Trophoblast cell (in vitro differentiated cells and primary cell): ENCODE measurements at regions not wholly inside any gene's neighbourhood (a gene's known extent, or its start where the extent isn't known, plus 50 kb on each side); places are given as distances from the start of the nearest gene placed in this dataset.

Experiments
- DNase-seq, 2 donors: peaks; one replicate each; pipeline ENCODE4 v3.0.0-alpha.2; 2016
- H2AFZ ChIP-seq: 2 replicates; pipeline ENCODE4 v1.6.1; 2013; ENCODE audit warnings: low read length, moderate library complexity, mild to moderate bottlenecking; ENCODE audit not compliant: insufficient read depth, poor library complexity
- H2AK5ac ChIP-seq: 2 replicates; pipeline ENCODE4 v1.6.1; 2013; ENCODE audit warnings: mild to moderate bottlenecking, low read length
- H2BK120ac ChIP-seq: 2 replicates; pipeline ENCODE4 v1.6.1; 2013; ENCODE audit warnings: low read length, mild to moderate bottlenecking, moderate library complexity; ENCODE audit not compliant: insufficient read depth, poor library complexity
- H2BK12ac ChIP-seq: 2 replicates; pipeline ENCODE4 v1.6.1; 2013; ENCODE audit warnings: mild to moderate bottlenecking, low read length, moderate library complexity
- H2BK5ac ChIP-seq: 2 replicates; pipeline ENCODE4 v1.6.1; 2013; ENCODE audit warnings: low read length, low read depth, moderate library complexity, mild to moderate bottlenecking; ENCODE audit not compliant: poor library complexity
- H3K14ac ChIP-seq: 2 replicates; pipeline ENCODE4 v1.6.1; 2013; ENCODE audit warnings: mild to moderate bottlenecking, low read length
- H3K18ac ChIP-seq: 2 replicates; pipeline ENCODE4 v1.6.1; 2013; ENCODE audit warnings: mild to moderate bottlenecking, low read length
- H3K23ac ChIP-seq: 2 replicates; pipeline ENCODE4 v1.6.1; 2013; ENCODE audit warnings: low read length
- H3K27ac ChIP-seq: 2 replicates; pipeline ENCODE4 v1.5.1; 2013; ENCODE audit warnings: low read depth, mild to moderate bottlenecking, inconsistent platforms, low read length, moderate library complexity
- H3K27me3 ChIP-seq: 2 replicates; pipeline ENCODE4 v1.6.1; 2013; ENCODE audit warnings: inconsistent platforms, mild to moderate bottlenecking, low read length, moderate library complexity; ENCODE audit not compliant: insufficient read depth
- H3K36me3 ChIP-seq, 2 experiments: 1 replicate in 1 of 2; 2 replicates in 1 of 2; pipeline ENCODE4 v1.6.1; 2013; ENCODE audit warnings: low read length in 2 of 2, mild to moderate bottlenecking in 2 of 2, moderate library complexity in 1 of 2; ENCODE audit not compliant: insufficient read depth in 2 of 2, control insufficient read depth in 1 of 2
- H3K4ac ChIP-seq: 2 replicates; pipeline ENCODE4 v1.6.1; 2013; ENCODE audit warnings: low read depth, mild to moderate bottlenecking, low read length, moderate library complexity
- H3K4me1 ChIP-seq, 2 experiments: 1 replicate in 1 of 2; 2 replicates in 1 of 2; pipeline ENCODE4 v1.6.1; 2013; ENCODE audit warnings: low read length in 2 of 2, mild to moderate bottlenecking in 2 of 2, moderate library complexity in 1 of 2; ENCODE audit not compliant: insufficient read depth in 2 of 2, control insufficient read depth in 1 of 2
- H3K4me2 ChIP-seq: 2 replicates; pipeline ENCODE4 v1.6.1; 2013; ENCODE audit warnings: inconsistent platforms, mild to moderate bottlenecking, low read length, moderate library complexity
- H3K4me3 ChIP-seq: 2 replicates; pipeline ENCODE4 v1.5.1; 2013; ENCODE audit warnings: mild to moderate bottlenecking, low read depth, low read length, inconsistent platforms
- H3K79me1 ChIP-seq: one replicate; pipeline ENCODE4 v1.6.1; 2013; ENCODE audit warnings: low read length
- H3K79me2 ChIP-seq: 2 replicates; pipeline ENCODE4 v1.6.1; 2013; ENCODE audit warnings: low read length, mild to moderate bottlenecking; ENCODE audit not compliant: control insufficient read depth, insufficient read depth, poor library complexity
- H3K9ac ChIP-seq: 2 replicates; pipeline ENCODE4 v1.6.1; 2013; ENCODE audit warnings: mild to moderate bottlenecking, low read length
- H3K9me3 ChIP-seq: 2 replicates; pipeline ENCODE4 v1.6.1; 2013; ENCODE audit warnings: low read depth, mild to moderate bottlenecking, control low read depth, inconsistent platforms, low read length; ENCODE audit not compliant: insufficient read depth
- H4K12ac ChIP-seq: 2 replicates; pipeline ENCODE4 v1.6.1; 2013; ENCODE audit warnings: low read depth, mild to moderate bottlenecking, low read length, moderate library complexity
- H4K8ac ChIP-seq: 2 replicates; pipeline ENCODE4 v1.6.1; 2013; ENCODE audit warnings: low read depth, mild to moderate bottlenecking, low read length, moderate library complexity
- H4K91ac ChIP-seq: one replicate; pipeline ENCODE4 v1.6.1; 2013; ENCODE audit warnings: low read depth, mild to moderate bottlenecking, low read length, moderate library complexity
- WGBS: extraction: QIAGEN DNeasy Blood & Tissue Kit; methylation state at CpG from one replicate; pipeline ENCODE4 v1.1.7; 2013; ENCODE audit warnings: missing lambda C conversion rate; ENCODE audit not compliant: insufficient read length, insufficient coverage; ENCODE audit errors: extremely low coverage; 5-methylcytosine and 5-hydroxymethylcytosine counted together

- H3K23ac ChIP-seq = no peak overlapping the region
- peak overlapping the region; percentile 50 for H4K91ac ChIP-seq
- H3K4me1 ChIP-seq = peaks cover 9 to 12% of the 10 kb centered on the region in 2 experiments
- no peaks in the 10 kb centered on the region for H3K9me3 ChIP-seq
- no CpG with 5 or more reads among the region's 10 CpGs for WGBS
- H3K4ac ChIP-seq = no peak overlapping the region
- peak overlapping the region; percentile 10 for H2BK120ac ChIP-seq
- no peak overlapping the region for H2BK5ac ChIP-seq
- H3K27ac ChIP-seq = no peak overlapping the region
- H3K14ac ChIP-seq = peak overlapping the region; percentile 4
- H3K36me3 ChIP-seq = no peaks in the 10 kb centered on the region
- H3K79me2 ChIP-seq = no peaks in the 10 kb centered on the region
- no peak overlapping the region for H3K4me3 ChIP-seq
- H2AK5ac ChIP-seq = no peak overlapping the region
- H3K4me2 ChIP-seq = no peak overlapping the region
- no peak overlapping the region for H3K9ac ChIP-seq
- H4K12ac ChIP-seq = no peak overlapping the region
- no peak for DNase-seq
- peak overlapping the region; percentile 24 for H2BK12ac ChIP-seq
- H3K79me1 ChIP-seq = peaks cover 5% of the 10 kb centered on the region
- H4K8ac ChIP-seq = peak overlapping the region; percentile 70
- no peak overlapping the region for H3K18ac ChIP-seq
- H3K27me3 ChIP-seq = no peaks in the 10 kb centered on the region
- H2AFZ ChIP-seq = no peak overlapping the region
Measured at GRCh38 chr9:96168882-96169281, 133.1 kb downstream of the HSD17B3 start.

GRCh38 chr9:96167011-96167410, 135.0 kb downstream of the HSD17B3 start:
- Histone ChIP-seq H3K14ac (no peak overlapping the region), H2AFZ (no peak overlapping the region), H3K36me3 (no peaks in the 10 kb centered on the region), H2BK12ac (no peak overlapping the region), H4K8ac (no peak overlapping the region), H4K12ac (no peak overlapping the region), H2BK5ac (no peak overlapping the region), H3K4me1 (peaks cover 9 to 12% of the 10 kb centered on the region in 2 experiments), H3K4ac (no peak overlapping the region), H2BK120ac (no peak overlapping the region), H3K79me1 (peaks cover 5% of the 10 kb centered on the region), H2AK5ac (no peak overlapping the region), H3K23ac (no peak overlapping the region), H3K79me2 (no peaks in the 10 kb centered on the region), H3K4me3 (no peak overlapping the region), H3K4me2 (no peak overlapping the region), H3K9me3 (no peaks in the 10 kb centered on the region), H3K27me3 (no peaks in the 10 kb centered on the region), H4K91ac (no peak overlapping the region), H3K18ac (no peak overlapping the region), H3K27ac (no peak overlapping the region), H3K9ac (no peak overlapping the region)
- no peak for DNase-seq
- WGBS = no CpG with 5 or more reads among the region's 15 CpGs

- Histone ChIP-seq H3K9me3 (peaks cover 4% of the 10 kb centered on the region), H2BK120ac (no peak overlapping the region), H2AFZ (no peak overlapping the region), H3K18ac (no peak overlapping the region), H4K8ac (no peak overlapping the region), H3K4me1 (peaks cover 6% of the 10 kb centered on the region in 2 experiments), H3K27me3 (no peaks in the 10 kb centered on the region), H3K14ac (no peak overlapping the region), H4K91ac (no peak overlapping the region), H3K9ac (no peak overlapping the region), H3K4me2 (no peak overlapping the region), H3K4ac (no peak overlapping the region), H3K79me1 (peaks cover 2% of the 10 kb centered on the region), H2BK5ac (no peak overlapping the region), H3K27ac (no peak overlapping the region), H3K23ac (no peak overlapping the region), H2AK5ac (no peak overlapping the region), H2BK12ac (no peak overlapping the region), H3K4me3 (no peak overlapping the region), H3K79me2 (no peaks in the 10 kb centered on the region), H3K36me3 (no peaks in the 10 kb centered on the region), H4K12ac (no peak overlapping the region)
- whole genome bisulfite sequencing = no CpG with 5 or more reads among the region's 11 CpGs
- DNase-seq = no peak
Measured at GRCh38 chr9:96164268-96164683, 137.7 kb downstream of the HSD17B3 start.

GRCh38 chr9:96163712-96164111, 138.3 kb downstream of the HSD17B3 start:
- Histone ChIP-seq H3K18ac (no peak overlapping the region), H3K23ac (no peak overlapping the region), H3K79me1 (no peaks in the 10 kb centered on the region), H4K91ac (no peak overlapping the region), H3K9me3 (peaks cover 4% of the 10 kb centered on the region), H3K4me1 (peaks cover under 1% of the 10 kb centered on the region in 2 experiments), H2BK12ac (no peak overlapping the region), H4K12ac (no peak overlapping the region), H3K4me3 (no peak overlapping the region), H3K27me3 (no peaks in the 10 kb centered on the region), H3K79me2 (no peaks in the 10 kb centered on the region), H3K4ac (no peak overlapping the region), H3K36me3 (no peaks in the 10 kb centered on the region), H3K27ac (no peak overlapping the region), H2BK5ac (no peak overlapping the region), H4K8ac (no peak overlapping the region), H2AK5ac (no peak overlapping the region), H3K14ac (no peak overlapping the region), H2BK120ac (no peak overlapping the region), H3K9ac (no peak overlapping the region), H2AFZ (no peak overlapping the region), H3K4me2 (no peak overlapping the region)
- no CpG with 5 or more reads among the region's 14 CpGs for WGBS
- DNase-seq = no peak
